HG03354 (cell line): ENCODE measurements at regions not wholly inside any gene's neighbourhood (a gene's known extent, or its start where the extent isn't known, plus 50 kb on each side); places are given as distances from the start of the nearest gene placed in this dataset.
"Not testable (repeated sequence)": the region's sequence is repeated elsewhere in the genome, so short reads cannot be mapped to it uniquely, and the experiment has no call there.

Experiments
- ATAC-seq: cut with Tn5 transposase; IDR thresholded peaks from one replicate; pipeline ENCODE4 v1.9.1; 2021; ENCODE audit warnings: mild to moderate bottlenecking; ENCODE audit not compliant: unreplicated experiment, poor library complexity, severe bottlenecking

- no peak for ATAC-seq
Observed at GRCh38 chrX:7420717-7421116, 272.8 kb upstream of the PUDP start.

GRCh38 chrX:7414753-7415152 is 266.8 kb upstream of the PUDP start:
- ATAC-seq = no peak

GRCh38 chrX:7412840-7413239 is 264.9 kb upstream of the PUDP start:
- no peak for ATAC-seq

GRCh38 chrX:7409866-7410265 is 261.9 kb upstream of the PUDP start:
- no peak for ATAC-seq

- ATAC-seq = no peak
Observed at GRCh38 chrX:7399373-7399772, 251.4 kb upstream of the PUDP start.

- ATAC-seq = no peak
Observed at GRCh38 chrX:7390441-7390840, 242.5 kb upstream of the PUDP start.

- no peak for ATAC-seq
Observed at GRCh38 chrX:7389576-7389975, 241.6 kb upstream of the PUDP start.

GRCh38 chrX:7385131-7385530 is 237.2 kb upstream of the PUDP start:
- ATAC-seq = no peak

GRCh38 chrX:7378406-7378805 is 230.5 kb upstream of the PUDP start:
- ATAC-seq = no peak

GRCh38 chrX:7372825-7373525 is 225.0 kb upstream of the PUDP start:
- no peak for ATAC-seq

GRCh38 chrX:7362111-7362510 is 214.2 kb upstream of the PUDP start:
- ATAC-seq = no peak

- ATAC-seq = no peak
Observed at GRCh38 chrX:7351926-7352325, 204.0 kb upstream of the PUDP start.

GRCh38 chrX:7347465-7347864 is 199.5 kb upstream of the PUDP start:
- no peak for ATAC-seq

GRCh38 chrX:7346021-7346420 is 198.1 kb upstream of the PUDP start:
- no peak for ATAC-seq

GRCh38 chrX:7343181-7343580 is 195.2 kb upstream of the PUDP start:
- no peak for ATAC-seq

GRCh38 chrX:7335816-7336362 is 187.9 kb upstream of the PUDP start:
- ATAC-seq = not testable (repeated sequence)

- ATAC-seq = no peak
Observed at GRCh38 chrX:7334253-7334935, 186.4 kb upstream of the PUDP start.

- no peak for ATAC-seq
Observed at GRCh38 chrX:7330971-7331746, 183.2 kb upstream of the PUDP start.

- ATAC-seq = no peak
Observed at GRCh38 chrX:7330556-7330955, 182.6 kb upstream of the PUDP start.

- no peak for ATAC-seq
Observed at GRCh38 chrX:7318661-7319060, 170.7 kb upstream of the PUDP start.

- ATAC-seq = no peak
Observed at GRCh38 chrX:7318241-7318640, 170.3 kb upstream of the PUDP start.
